IgD-negative memory B cell (primary cell): ENCODE measurements at regions not wholly inside any gene's neighbourhood (a gene's known extent, or its start where the extent isn't known, plus 50 kb on each side); places are given as distances from the start of the nearest gene placed in this dataset.

ENCODE experiments used
- H3K27ac Mint-ChIP-seq, 3 donors: one replicate each; pipeline ENCODE4 v1.8.0; 2020 to 2022; ENCODE audit warnings: mild to moderate bottlenecking in 3 of 3, mixed read lengths in 3 of 3, moderate library complexity in 1 of 3
- H3K27me3 Mint-ChIP-seq: one replicate; pipeline ENCODE4 v1.8.0; 2021; ENCODE audit warnings: mixed read lengths
- H3K36me3 Mint-ChIP-seq: one replicate; pipeline ENCODE4 v1.8.0; 2020; ENCODE audit warnings: mild to moderate bottlenecking, mixed read lengths
- H3K4me1 Mint-ChIP-seq, 3 donors: one replicate each; pipeline ENCODE4 v1.8.0; 2020 to 2022; ENCODE audit warnings: mixed read lengths in 3 of 3, mild to moderate bottlenecking in 1 of 3
- H3K4me3 Mint-ChIP-seq, 4 donors: one replicate each; pipeline ENCODE4 v1.8.0; 2020 to 2022; ENCODE audit warnings: mild to moderate bottlenecking in 4 of 4, mixed read lengths in 4 of 4, moderate library complexity in 3 of 4
- H3K9me3 Mint-ChIP-seq, 3 donors: one replicate each; pipeline ENCODE4 v1.8.0; 2020 to 2021; ENCODE audit warnings: mixed read lengths in 3 of 3, mild to moderate bottlenecking in 1 of 3

- peaks cover 0 to 2% (median 0%) of the 10 kb centered on the region in 3 donors for H3K9me3 Mint-ChIP-seq
- H3K27ac Mint-ChIP-seq: no peak overlapping the region
- H3K36me3 Mint-ChIP-seq: no peaks in the 10 kb centered on the region
These were observed 673.9 kb upstream of the ANKRD30A start for GRCh38 chr10:36451391-36451970.

GRCh38 chr10:36450380-36450779 is 675.0 kb upstream of the ANKRD30A start:
- peaks cover 0 to 2% (median 0%) of the 10 kb centered on the region in 3 donors for H3K9me3 Mint-ChIP-seq
- no peak overlapping the region for H3K27ac Mint-ChIP-seq
- no peaks in the 10 kb centered on the region for H3K27me3 Mint-ChIP-seq
- no peak overlapping the region for H3K4me3 Mint-ChIP-seq
- no peaks in the 10 kb centered on the region for H3K4me1 Mint-ChIP-seq
- H3K36me3 Mint-ChIP-seq: no peaks in the 10 kb centered on the region

More at GRCh38 chr10:36451391-36451970, 673.9 kb upstream of the ANKRD30A start:
- H3K4me3 Mint-ChIP-seq: no peak overlapping the region
- no peaks in the 10 kb centered on the region for H3K27me3 Mint-ChIP-seq
- H3K4me1 Mint-ChIP-seq: no peaks in the 10 kb centered on the region

- Mint-ChIP-seq H3K4me1 (no peaks in the 10 kb centered on the region), H3K9me3 (peaks cover 0 to 6% (median 0%) of the 10 kb centered on the region in 3 donors), H3K27me3 (no peaks in the 10 kb centered on the region), H3K27ac (no peak overlapping the region), H3K4me3 (no peak overlapping the region), H3K36me3 (no peaks in the 10 kb centered on the region)
These were observed 676.4 kb upstream of the ANKRD30A start for GRCh38 chr10:36448760-36449691.

GRCh38 chr10:36446881-36447280 is 678.5 kb upstream of the ANKRD30A start:
- no peaks in the 10 kb centered on the region for H3K36me3 Mint-ChIP-seq
- peaks cover 0 to 6% (median 3%) of the 10 kb centered on the region in 3 donors for H3K9me3 Mint-ChIP-seq
- no peak overlapping the region for H3K27ac Mint-ChIP-seq
- H3K4me3 Mint-ChIP-seq: no peak overlapping the region
- H3K4me1 Mint-ChIP-seq: no peaks in the 10 kb centered on the region
- no peaks in the 10 kb centered on the region for H3K27me3 Mint-ChIP-seq

DNA sequence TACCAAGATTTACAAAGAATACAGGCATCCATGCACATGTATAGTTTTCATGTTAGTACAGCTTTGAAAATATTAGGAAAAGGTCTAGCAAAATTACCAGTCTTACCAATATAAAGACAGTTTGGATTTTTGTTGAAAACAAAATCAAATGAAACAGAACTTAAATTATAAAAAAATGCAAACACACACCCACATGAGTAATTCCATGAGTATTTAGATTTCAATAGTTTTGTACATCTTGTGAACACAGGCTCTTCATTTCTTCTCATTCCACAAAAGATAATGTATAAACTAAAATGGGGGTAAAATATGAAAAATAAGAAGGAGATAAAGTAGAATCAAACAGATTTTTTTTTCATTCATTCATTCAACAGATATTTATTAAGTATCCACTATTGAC is 682.2 kb upstream of the ANKRD30A start:
- Mint-ChIP-seq H3K4me3 (no peak overlapping the region), H3K27me3 (no peaks in the 10 kb centered on the region), H3K9me3 (peaks cover 0 to 4% (median 3%) of the 10 kb centered on the region in 3 donors), H3K4me1 (no peaks in the 10 kb centered on the region), H3K27ac (no peak overlapping the region), H3K36me3 (no peaks in the 10 kb centered on the region)

- peaks cover 0 to 4% (median 3%) of the 10 kb centered on the region in 3 donors for H3K9me3 Mint-ChIP-seq
- H3K27me3 Mint-ChIP-seq: no peaks in the 10 kb centered on the region
- no peaks in the 10 kb centered on the region for H3K4me1 Mint-ChIP-seq
These were observed 683.8 kb upstream of the ANKRD30A start for GRCh38 chr10:36441557-36441956.

DNA sequence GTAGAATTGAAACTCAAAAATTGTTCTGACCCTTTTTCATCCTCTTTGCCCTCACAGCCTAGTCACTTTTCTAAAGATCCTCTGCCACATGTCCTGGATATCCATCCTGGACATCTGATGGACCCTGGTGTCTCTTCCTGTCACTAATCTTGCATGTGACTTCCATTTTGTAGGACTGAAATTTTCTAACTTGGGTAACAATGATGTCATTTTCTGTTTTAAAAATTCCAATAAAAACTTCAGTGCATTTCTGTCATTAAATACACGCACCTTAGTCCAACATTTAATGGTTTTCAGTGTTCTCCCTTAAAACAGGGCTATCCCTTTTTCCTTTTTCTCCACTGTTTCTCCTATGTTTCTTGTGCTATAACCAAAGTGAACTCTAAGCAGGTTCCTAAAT is 684.9 kb upstream of the ANKRD30A start:
- peak overlapping the region in 1 of 4 donors; percentile 20 for H3K4me3 Mint-ChIP-seq
- no peak overlapping the region for H3K27ac Mint-ChIP-seq
- no peaks in the 10 kb centered on the region for H3K4me1 Mint-ChIP-seq
- H3K9me3 Mint-ChIP-seq: peaks cover 0 to 4% (median 3%) of the 10 kb centered on the region in 3 donors
- H3K36me3 Mint-ChIP-seq: no peaks in the 10 kb centered on the region
- H3K27me3 Mint-ChIP-seq: no peaks in the 10 kb centered on the region

More at GRCh38 chr10:36441557-36441956, 683.8 kb upstream of the ANKRD30A start:
- Mint-ChIP-seq H3K27ac (no peak overlapping the region), H3K4me3 (no peak overlapping the region), H3K36me3 (no peaks in the 10 kb centered on the region)

GRCh38 chr10:36437367-36437766 is 688.0 kb upstream of the ANKRD30A start:
- H3K36me3 Mint-ChIP-seq: no peaks in the 10 kb centered on the region
- H3K9me3 Mint-ChIP-seq: peaks cover 0 to under 1% (median 0%) of the 10 kb centered on the region in 3 donors
- H3K4me1 Mint-ChIP-seq: no peaks in the 10 kb centered on the region
- H3K27me3 Mint-ChIP-seq: no peaks in the 10 kb centered on the region
- H3K27ac Mint-ChIP-seq: no peak overlapping the region
- no peak overlapping the region for H3K4me3 Mint-ChIP-seq

GRCh38 chr10:36428507-36428906 is 696.9 kb upstream of the ANKRD30A start:
- H3K27ac Mint-ChIP-seq: no peak overlapping the region
- H3K27me3 Mint-ChIP-seq: no peaks in the 10 kb centered on the region
- H3K4me3 Mint-ChIP-seq: no peak overlapping the region
- H3K4me1 Mint-ChIP-seq: no peaks in the 10 kb centered on the region
- H3K9me3 Mint-ChIP-seq: peaks cover 7 to 24% (median 11%) of the 10 kb centered on the region in 3 donors
- no peaks in the 10 kb centered on the region for H3K36me3 Mint-ChIP-seq

DNA sequence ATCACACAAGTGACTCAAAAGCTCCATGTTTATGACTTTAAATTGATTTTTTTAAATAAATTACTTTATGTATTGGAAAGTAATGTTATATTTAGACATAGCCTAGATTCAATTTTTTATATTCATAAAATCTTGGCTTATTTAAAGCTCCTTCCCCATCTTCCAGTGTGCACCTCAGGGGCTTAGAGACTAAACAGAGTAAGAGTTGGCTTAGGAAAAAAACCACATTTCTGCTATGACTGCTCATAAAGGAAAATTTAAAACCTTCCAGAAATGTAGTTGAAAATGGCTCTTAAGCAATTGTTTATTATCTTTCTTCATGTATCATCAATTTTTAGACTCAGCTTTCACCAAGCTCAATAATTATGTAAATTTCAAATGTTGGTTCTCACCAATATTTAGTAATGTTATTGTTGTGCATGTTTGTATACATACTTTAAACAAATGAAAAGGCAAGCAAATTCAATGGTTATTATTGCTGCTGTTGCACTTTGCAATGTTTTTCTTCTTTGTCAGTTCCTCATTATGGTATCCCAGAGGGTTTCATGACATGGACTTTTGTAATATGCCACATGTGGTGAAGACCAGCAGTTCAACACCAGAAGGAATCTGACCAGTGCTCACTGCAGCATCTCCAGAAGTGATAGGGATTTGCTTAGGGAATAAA is 700.1 kb upstream of the ANKRD30A start:
- Mint-ChIP-seq H3K27me3 (no peaks in the 10 kb centered on the region), H3K27ac (no peak overlapping the region)

GRCh38 chr10:36424502-36424901 is 700.9 kb upstream of the ANKRD30A start:
- Mint-ChIP-seq H3K4me3 (no peak overlapping the region), H3K36me3 (no peaks in the 10 kb centered on the region), H3K27me3 (no peaks in the 10 kb centered on the region), H3K27ac (no peak overlapping the region), H3K9me3 (peaks cover 1 to 23% (median 4%) of the 10 kb centered on the region in 3 donors), H3K4me1 (no peaks in the 10 kb centered on the region)

More for the DNA sequence above, 700.1 kb upstream of the ANKRD30A start:
- Mint-ChIP-seq H3K4me3 (no peak overlapping the region), H3K36me3 (no peaks in the 10 kb centered on the region), H3K4me1 (no peaks in the 10 kb centered on the region), H3K9me3 (peaks cover 3 to 23% (median 9%) of the 10 kb centered on the region in 3 donors)

DNA sequence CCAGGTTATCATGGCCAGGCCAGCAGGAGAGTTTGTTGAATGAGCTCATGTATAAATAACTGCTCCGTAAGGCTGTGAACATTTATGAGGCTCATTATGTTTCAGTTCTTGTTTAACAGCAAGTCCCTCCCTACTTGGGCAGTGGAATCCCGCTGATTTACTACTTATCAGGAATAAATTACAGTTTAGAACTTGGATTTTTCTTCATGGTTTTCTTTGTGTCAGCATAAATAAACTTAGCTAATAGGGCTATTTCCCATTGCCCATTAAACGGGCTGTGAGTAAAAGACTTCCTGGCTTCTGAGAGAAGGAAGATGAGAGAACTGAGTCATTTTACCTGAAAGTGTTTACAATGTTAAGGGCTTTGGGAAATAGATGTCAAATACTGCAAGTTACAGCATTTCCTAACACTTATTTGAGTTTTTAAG is 701.6 kb upstream of the ANKRD30A start:
- no peak overlapping the region for H3K4me3 Mint-ChIP-seq
- no peak overlapping the region for H3K27ac Mint-ChIP-seq
- no peaks in the 10 kb centered on the region for H3K4me1 Mint-ChIP-seq
- no peaks in the 10 kb centered on the region for H3K36me3 Mint-ChIP-seq
- H3K9me3 Mint-ChIP-seq: peaks cover 1 to 19% (median 4%) of the 10 kb centered on the region in 3 donors
- H3K27me3 Mint-ChIP-seq: no peaks in the 10 kb centered on the region

GRCh38 chr10:36421992-36422391 is 703.4 kb upstream of the ANKRD30A start:
- no peak overlapping the region for H3K4me3 Mint-ChIP-seq
- H3K4me1 Mint-ChIP-seq: no peaks in the 10 kb centered on the region
- H3K27ac Mint-ChIP-seq: no peak overlapping the region
- H3K9me3 Mint-ChIP-seq: peaks cover 0 to 18% (median 4%) of the 10 kb centered on the region in 3 donors
- H3K36me3 Mint-ChIP-seq: no peaks in the 10 kb centered on the region
- no peaks in the 10 kb centered on the region for H3K27me3 Mint-ChIP-seq

DNA sequence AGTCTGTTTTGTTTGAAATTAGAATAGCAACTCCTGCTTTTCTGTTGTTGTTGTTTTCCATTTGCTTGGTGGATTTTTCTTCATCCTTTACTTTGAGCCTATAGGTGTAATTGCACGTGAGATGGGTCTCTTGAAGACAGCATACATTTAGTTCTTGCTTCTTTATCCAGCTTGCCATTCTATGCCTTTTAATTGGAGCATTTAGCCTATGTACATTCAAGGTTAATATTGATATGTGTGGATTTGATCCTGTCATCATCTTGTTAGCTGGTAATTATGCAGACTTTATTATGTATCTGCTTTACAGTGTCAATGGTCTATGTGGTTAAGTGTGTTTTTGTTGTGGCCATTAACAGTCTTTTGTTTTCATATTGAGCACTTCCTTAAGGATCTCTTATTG is 708.9 kb upstream of the ANKRD30A start:
- H3K27ac Mint-ChIP-seq: no peak overlapping the region
- H3K4me3 Mint-ChIP-seq: no peak overlapping the region
- H3K27me3 Mint-ChIP-seq: no peaks in the 10 kb centered on the region
- H3K36me3 Mint-ChIP-seq: no peaks in the 10 kb centered on the region
- peaks cover 13 to 22% (median 15%) of the 10 kb centered on the region in 3 donors for H3K9me3 Mint-ChIP-seq
- no peaks in the 10 kb centered on the region for H3K4me1 Mint-ChIP-seq

- peaks cover 13 to 21% (median 13%) of the 10 kb centered on the region in 3 donors for H3K9me3 Mint-ChIP-seq
- H3K27ac Mint-ChIP-seq: no peak overlapping the region
- H3K27me3 Mint-ChIP-seq: no peaks in the 10 kb centered on the region
- H3K36me3 Mint-ChIP-seq: no peaks in the 10 kb centered on the region
- H3K4me3 Mint-ChIP-seq: no peak overlapping the region
- H3K4me1 Mint-ChIP-seq: no peaks in the 10 kb centered on the region
These were observed 712.5 kb upstream of the ANKRD30A start for GRCh38 chr10:36412942-36413341.
